Putamen (tissue), 1 donor: ENCODE measurements at regions not wholly inside any gene's neighbourhood (a gene's known extent, or its start where the extent isn't known, plus 50 kb on each side); places are given as distances from the start of the nearest gene placed in this dataset.
A peak's percentile ranks its signal among the peaks of the same experiment; 100 is the strongest.
"Not testable (repeated sequence)": the region's sequence is repeated elsewhere in the genome, so short reads cannot be mapped to it uniquely, and the experiment has no call there.

Experiments used
- DNase-seq: peaks from one replicate; pipeline ENCODE4 v3.0.0-alpha.2; 2016; ENCODE audit warnings: low spot score

GRCh38 chr6:27736686-27737085, 175.5 kb downstream of the OR2B2 start:
- no peak for DNase-seq

- DNase-seq = no peak
Measured at GRCh38 chr6:27728442-27728841, 183.8 kb downstream of the OR2B2 start.

GRCh38 chr6:27726619-27727023, 185.6 kb downstream of the OR2B2 start:
- DNase-seq = no peak

- DNase-seq = no peak
Measured at GRCh38 chr6:27720607-27721580, 191.3 kb downstream of the OR2B2 start.

- not testable (repeated sequence) for DNase-seq
Measured at GRCh38 chr6:27719039-27719438, 193.2 kb downstream of the OR2B2 start.

GRCh38 chr6:27706431-27706830, 205.8 kb downstream of the OR2B2 start:
- DNase-seq = no peak

- no peak for DNase-seq
Measured at GRCh38 chr6:27700337-27700736, 211.9 kb downstream of the OR2B2 start.

- no peak for DNase-seq
Measured at GRCh38 chr6:27694547-27694874, 217.7 kb downstream of the OR2B2 start.

- peak; percentile 19 for DNase-seq
Measured at GRCh38 chr6:27693766-27694546, 218.2 kb downstream of the OR2B2 start.

GRCh38 chr6:27692133-27692532, 219.2 kb upstream of the ZNF184 start:
- DNase-seq = not testable (repeated sequence)

- peak; percentile 84 for DNase-seq
Measured at GRCh38 chr6:27688014-27688586, 215.2 kb upstream of the ZNF184 start.

- DNase-seq = peak; percentile 65
Measured at GRCh38 chr6:27687154-27688013, 214.5 kb upstream of the ZNF184 start.

GRCh38 chr6:27685279-27685678, 212.4 kb upstream of the ZNF184 start:
- no peak for DNase-seq

- peak; percentile 41 for DNase-seq
Measured at GRCh38 chr6:27684264-27685211, 211.6 kb upstream of the ZNF184 start.

- DNase-seq = no peak
Measured at GRCh38 chr6:27679964-27680694, 207.2 kb upstream of the ZNF184 start.

- DNase-seq = no peak
Measured at GRCh38 chr6:27679308-27679963, 206.5 kb upstream of the ZNF184 start.

GRCh38 chr6:27678469-27678868, 205.6 kb upstream of the ZNF184 start:
- DNase-seq = no peak

GRCh38 chr6:27674882-27675281, 202.0 kb upstream of the ZNF184 start:
- DNase-seq = no peak

- DNase-seq = no peak
Measured at GRCh38 chr6:27672113-27672799, 199.4 kb upstream of the ZNF184 start.
